Right cardiac atrium (tissue), 5 donors: ENCODE measurements at regions not wholly inside any gene's neighbourhood (a gene's known extent, or its start where the extent isn't known, plus 50 kb on each side); places are given as distances from the start of the nearest gene placed in this dataset.

Experiments used
- ATAC-seq, 2 donors: fragments of 200-7000 bp; cut with Tn5 transposase; one replicate each; pipeline versions ENCODE4 v1.8.0 to v1.9.1; 2020; ENCODE audit warnings: moderate library complexity in 2 of 2, mild to moderate bottlenecking in 1 of 2
- DNase-seq, 3 donors: peaks; one replicate each; pipeline ENCODE4 v3.0.0-alpha.2; 2020
- H3K27ac ChIP-seq: one replicate; pipeline ENCODE4 v1.5.1; 2013; ENCODE audit warnings: mild to moderate bottlenecking, low read length, control low read depth, moderate library complexity
- H3K27me3 ChIP-seq: one replicate; pipeline ENCODE4 v1.6.1; 2013; ENCODE audit not compliant: control insufficient read depth, insufficient read depth
- H3K4me1 ChIP-seq: one replicate; pipeline ENCODE4 v1.6.1; 2013; ENCODE audit warnings: low read length; ENCODE audit not compliant: control insufficient read depth, insufficient read depth
- H3K4me3 ChIP-seq: one replicate; pipeline ENCODE4 v1.5.1; 2013; ENCODE audit warnings: low read length, control low read depth
- H3K9me3 ChIP-seq: one replicate; pipeline ENCODE4 v1.6.1; 2013; ENCODE audit warnings: low read length; ENCODE audit not compliant: control insufficient read depth
- WGBS: extraction: QIAGEN DNeasy Blood & Tissue Kit; methylation state at CpG from one replicate; pipeline ENCODE4 v1.1.7; 2013; 5-methylcytosine and 5-hydroxymethylcytosine counted together
- intact Hi-C, 4 donors: fragments of 100-400 bp; cut with DNase I; formaldehyde crosslinking; loops; one replicate each; pipeline versions ENCODE4 v1.11.0 to v1.14.0; 2022 to 2023
- donor health status: healthy with polysubstance abuse.
- donor health status: DM: no; HTN: yes; CAD: no.
- donor health status: DM: no; HTN: no; CAD: no.
- donor health status: DM: no; HTN: yes; CAD: no; lungs with severe emphysema.
- donor health status: DM: yes; HTN: yes; CAD: no.

- Histone ChIP-seq H3K9me3 (no peaks in the 10 kb centered on the region), H3K27me3 (no peaks in the 10 kb centered on the region), H3K4me3 (no peak overlapping the region), H3K4me1 (no peaks in the 10 kb centered on the region), H3K27ac (no peak overlapping the region)
- intact Hi-C loops, result no loop called here
- DNase-seq (no peak), ATAC-seq (no peak)
- WGBS, result 15% methylated on average over 2 of the region's 2 CpGs
Observed at GRCh38 chrX:22325096-22325495, 52.4 kb downstream of the CBLL2 start.

- 56% methylated on average over 2 of the region's 2 CpGs for WGBS
- no peaks in the 10 kb centered on the region for H3K27me3 ChIP-seq
Observed at GRCh38 chrX:22329783-22330182, 57.1 kb downstream of the CBLL2 start.

DNA sequence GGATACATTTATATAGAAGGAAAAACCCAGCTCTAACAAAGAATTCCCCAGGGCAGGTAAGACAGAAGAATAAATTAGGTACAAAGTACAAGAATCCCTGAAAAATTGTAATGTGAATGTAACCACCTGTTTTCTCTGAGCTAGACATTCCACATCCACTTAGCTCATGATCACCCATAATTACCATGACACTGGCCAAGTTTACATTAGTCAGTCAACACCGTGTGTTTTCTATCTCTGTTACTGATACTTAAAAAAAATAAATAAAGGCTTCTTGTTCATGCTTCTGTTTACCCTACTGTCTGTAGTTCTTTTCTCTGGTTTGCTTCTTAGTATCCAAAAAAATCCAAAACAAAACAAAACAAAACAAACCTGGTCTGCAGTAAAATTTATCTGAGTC lies 66.0 kb downstream of the CBLL2 start:
- Histone ChIP-seq H3K9me3 (no peaks in the 10 kb centered on the region), H3K27me3 (no peaks in the 10 kb centered on the region), H3K4me3 (no peak overlapping the region), H3K27ac (no peak overlapping the region), H3K4me1 (no peaks in the 10 kb centered on the region)
- intact Hi-C loops, result no loop called here
- WGBS, result 45% methylated on average over 1 of the region's 1 CpG
- ATAC-seq (no peak), DNase-seq (no peak)

More at GRCh38 chrX:22329783-22330182, 57.1 kb downstream of the CBLL2 start:
- no peak for ATAC-seq
- H3K9me3 ChIP-seq, result no peaks in the 10 kb centered on the region
- no peak overlapping the region for H3K27ac ChIP-seq
- DNase-seq, result no peak
- intact Hi-C loops, result no loop called here
- H3K4me3 ChIP-seq, result no peak overlapping the region
- H3K4me1 ChIP-seq, result no peaks in the 10 kb centered on the region

DNA sequence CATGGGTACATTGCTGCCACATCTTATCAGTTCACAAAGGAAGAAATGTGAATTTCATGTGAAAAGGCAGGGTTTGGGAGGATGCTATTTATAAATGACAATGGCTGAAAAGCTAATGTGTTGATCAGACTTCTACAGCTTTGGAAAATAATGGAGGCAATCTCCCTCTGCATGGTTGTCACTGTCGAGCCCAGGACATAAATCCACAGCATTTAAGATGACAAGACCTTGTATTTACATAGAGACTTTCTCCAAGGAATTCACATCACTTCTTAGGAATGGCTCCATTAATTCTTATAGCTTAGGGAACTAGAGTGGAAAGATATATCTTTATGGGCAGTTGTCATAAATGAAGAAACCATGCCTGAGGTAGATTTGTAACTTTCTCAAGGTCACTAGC lies 66.7 kb downstream of the CBLL2 start:
- WGBS, result 59% methylated on average over 1 of the region's 1 CpG
- DNase-seq, result no peak

GRCh38 chrX:22340022-22340616 lies 67.4 kb downstream of the CBLL2 start:
- no peaks in the 10 kb centered on the region for H3K4me1 ChIP-seq
- intact Hi-C loops, result no loop called here
- H3K27ac ChIP-seq, result no peak overlapping the region
- no peaks in the 10 kb centered on the region for H3K27me3 ChIP-seq
- H3K4me3 ChIP-seq, result no peak overlapping the region
- 86% methylated on average over 5 of the region's 5 CpGs for WGBS
- H3K9me3 ChIP-seq, result no peaks in the 10 kb centered on the region
- no peak for ATAC-seq
- no peak for DNase-seq

More for the DNA sequence above, 66.7 kb downstream of the CBLL2 start:
- H3K27me3 ChIP-seq, result no peaks in the 10 kb centered on the region
- no peak overlapping the region for H3K4me3 ChIP-seq
- ATAC-seq, result no peak
- H3K4me1 ChIP-seq, result no peaks in the 10 kb centered on the region
- H3K27ac ChIP-seq, result no peak overlapping the region
- intact Hi-C loops, result no loop called here
- H3K9me3 ChIP-seq, result no peaks in the 10 kb centered on the region

- Histone ChIP-seq H3K4me3 (no peak overlapping the region), H3K4me1 (no peaks in the 10 kb centered on the region), H3K27me3 (no peaks in the 10 kb centered on the region), H3K27ac (no peak overlapping the region), H3K9me3 (no peaks in the 10 kb centered on the region)
- ATAC-seq (no peak), DNase-seq (no peak)
- intact Hi-C loops, result no loop called here
- WGBS, result 87% methylated on average over 8 of the region's 8 CpGs
Observed at GRCh38 chrX:22343192-22343591, 70.5 kb downstream of the CBLL2 start.

- ATAC-seq (no peak), DNase-seq (no peak)
- H3K27ac ChIP-seq, result no peak overlapping the region
- H3K4me1 ChIP-seq, result no peaks in the 10 kb centered on the region
- no peaks in the 10 kb centered on the region for H3K9me3 ChIP-seq
- 79% methylated on average over 2 of the region's 2 CpGs for WGBS
- no peak overlapping the region for H3K4me3 ChIP-seq
- intact Hi-C loops, result no loop called here
- H3K27me3 ChIP-seq, result no peaks in the 10 kb centered on the region
Observed at GRCh38 chrX:22345884-22346283, 73.2 kb downstream of the CBLL2 start.

- intact Hi-C loops, result no loop called here
- no peaks in the 10 kb centered on the region for H3K9me3 ChIP-seq
- no peak for DNase-seq
- H3K4me1 ChIP-seq, result no peaks in the 10 kb centered on the region
- ATAC-seq, result no peak
- H3K27me3 ChIP-seq, result no peaks in the 10 kb centered on the region
- no peak overlapping the region for H3K4me3 ChIP-seq
- 69% methylated on average over 1 of the region's 1 CpG for WGBS
- H3K27ac ChIP-seq, result no peak overlapping the region
Observed at GRCh38 chrX:22347491-22347890, 74.8 kb downstream of the CBLL2 start.

DNA sequence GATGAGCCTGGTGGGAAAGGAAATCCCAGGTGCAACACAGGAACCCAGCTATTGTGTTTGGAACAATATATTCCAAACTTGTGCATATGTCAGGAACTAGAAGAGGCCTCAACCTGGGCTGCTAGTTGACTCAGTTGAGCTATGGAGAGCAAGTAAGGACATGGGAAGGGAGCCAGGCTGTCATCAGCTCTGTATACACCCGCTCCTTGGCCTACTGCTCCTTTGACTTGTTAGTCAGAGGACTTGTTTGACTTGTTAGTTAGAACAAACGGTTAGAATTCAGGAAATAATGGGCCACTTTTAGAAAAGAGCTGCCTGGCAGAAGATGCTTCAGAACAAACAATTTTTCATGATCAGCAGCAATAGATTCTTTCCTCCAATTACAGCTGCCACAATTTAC lies 76.4 kb downstream of the CBLL2 start:
- 83% methylated on average over 2 of the region's 2 CpGs for WGBS
- intact Hi-C loops, result no loop called here
- Histone ChIP-seq H3K4me3 (no peak overlapping the region), H3K9me3 (no peaks in the 10 kb centered on the region), H3K27me3 (no peaks in the 10 kb centered on the region), H3K27ac (no peak overlapping the region), H3K4me1 (no peaks in the 10 kb centered on the region)
- DNase-seq (no peak), ATAC-seq (no peak)

DNA sequence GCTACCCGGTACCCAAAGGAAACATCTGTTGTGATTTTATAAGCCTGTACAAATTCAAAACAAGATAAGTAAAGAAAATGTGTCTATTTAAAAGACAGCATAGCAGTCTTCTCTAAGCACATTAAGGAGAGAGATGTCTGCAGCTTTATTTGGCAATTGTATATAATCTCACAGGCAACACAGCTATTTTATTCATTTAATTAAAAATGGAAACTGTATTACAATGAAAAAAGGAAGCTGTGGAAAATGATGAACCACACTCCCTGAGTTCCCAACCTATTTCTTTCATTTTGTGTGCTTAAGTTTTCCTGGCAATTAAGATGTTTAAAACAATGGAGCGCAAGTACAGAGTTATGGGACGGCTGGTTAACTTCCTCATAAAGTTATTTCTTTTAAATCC lies 78.4 kb downstream of the CBLL2 start:
- Histone ChIP-seq H3K4me1 (no peaks in the 10 kb centered on the region), H3K4me3 (no peak overlapping the region), H3K27me3 (no peaks in the 10 kb centered on the region), H3K9me3 (no peaks in the 10 kb centered on the region), H3K27ac (no peak overlapping the region)
- DNase-seq, result no peak
- WGBS, result 61% methylated on average over 3 of the region's 3 CpGs
- ATAC-seq, result no peak
- intact Hi-C loops, result no loop called here

GRCh38 chrX:22351966-22352365 lies 79.3 kb downstream of the CBLL2 start:
- H3K9me3 ChIP-seq, result no peaks in the 10 kb centered on the region
- 81% methylated on average over 4 of the region's 4 CpGs for WGBS
- no peaks in the 10 kb centered on the region for H3K27me3 ChIP-seq
- no peak overlapping the region for H3K27ac ChIP-seq
- ATAC-seq, result no peak
- no peak overlapping the region for H3K4me3 ChIP-seq
- intact Hi-C loops, result no loop called here
- no peaks in the 10 kb centered on the region for H3K4me1 ChIP-seq
- DNase-seq, result no peak

DNA sequence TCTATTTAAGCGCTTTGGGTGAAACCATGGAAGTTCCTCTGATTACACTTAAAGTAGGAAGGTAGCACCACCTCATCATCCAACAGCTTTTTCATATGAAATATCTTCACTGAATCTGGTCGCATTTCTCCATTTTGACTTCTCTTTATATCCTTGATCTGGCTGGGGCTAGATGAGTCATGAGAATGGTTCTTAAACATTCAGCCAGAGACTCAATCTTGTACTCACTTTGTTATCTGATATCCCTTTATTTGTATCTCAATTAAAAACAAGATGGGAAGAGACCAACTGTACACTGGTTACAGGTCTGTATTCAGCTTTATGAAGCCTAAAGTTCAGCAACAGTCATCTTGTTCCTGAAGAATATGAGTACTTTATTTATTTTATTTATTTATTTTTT lies 84.9 kb downstream of the CBLL2 start:
- no peaks in the 10 kb centered on the region for H3K27me3 ChIP-seq
- no peak overlapping the region for H3K4me3 ChIP-seq
- no peaks in the 10 kb centered on the region for H3K4me1 ChIP-seq
- no peaks in the 10 kb centered on the region for H3K9me3 ChIP-seq
- DNase-seq (no peak), ATAC-seq (no peak)
- no peak overlapping the region for H3K27ac ChIP-seq
- intact Hi-C loops, result no loop called here
- WGBS, result 94% methylated on average over 2 of the region's 2 CpGs
